H1 (cell line): ENCODE measurements at regions not wholly inside any gene's neighbourhood (a gene's known extent, or its start where the extent isn't known, plus 50 kb on each side); places are given as distances from the start of the nearest gene placed in this dataset.

Experiments used
- CTCF ChIA-PET: fragments of 300-600 bp; sonication (Branson Sonifier 250); formaldehyde crosslinking; loops from one replicate; lab custom pipeline; 2021; ENCODE audit not compliant: partially characterized antibody; lab: Charles Lee
- POLR2A ChIA-PET: fragments of 300-600 bp; sonication (Branson Sonifier 250); formaldehyde crosslinking; loops from one replicate; lab custom pipeline; 2021; ENCODE audit warnings: inconsistent platforms; ENCODE audit not compliant: partially characterized antibody; lab: Charles Lee
- DNase-seq, 2 experiments: peaks; one replicate each; pipeline versions ENCODE4 v3.0.0 to v3.0.0-alpha.2; 2010 to 2022; ENCODE audit warnings: low spot score in 2 of 2, low read depth in 1 of 2, mixed read lengths in 1 of 2
- FAIRE-seq: peaks from 2 replicates; lab custom pipeline; 2011; peaks lifted over from hg19 to GRCh38; lab: Jason Lieb, UNC
- H2AFZ ChIP-seq: 2 replicates; pipeline ENCODE4 v1.8.1; 2012; ENCODE audit warnings: low read length, inconsistent platforms
- H2AK5ac ChIP-seq: 2 replicates; pipeline ENCODE4 v1.6.1; 2013; ENCODE audit warnings: low read depth, low read length
- H2BK120ac ChIP-seq: replicated peaks from 2 replicates; pipeline ENCODE3; 2013; ENCODE audit warnings: low read depth, low read length, inconsistent platforms
- H2BK12ac ChIP-seq: 2 replicates; pipeline ENCODE4 v1.6.1; 2013; ENCODE audit warnings: low read depth, low read length
- H2BK15ac ChIP-seq: 2 replicates; pipeline ENCODE4 v1.6.1; 2013; ENCODE audit warnings: low read length
- H2BK20ac ChIP-seq: 2 replicates; pipeline ENCODE4 v1.6.1; 2013; ENCODE audit warnings: low read length
- H2BK5ac ChIP-seq: 2 replicates; pipeline ENCODE4 v1.6.1; 2013; ENCODE audit warnings: low read depth, low read length
- H3K14ac ChIP-seq: 2 replicates; pipeline ENCODE4 v1.6.1; 2013; ENCODE audit warnings: inconsistent platforms; ENCODE audit not compliant: insufficient read length
- H3K18ac ChIP-seq: 2 replicates; pipeline ENCODE4 v1.6.1; 2013; ENCODE audit warnings: low read length; ENCODE audit errors: extremely low read depth
- H3K23ac ChIP-seq: 2 replicates; pipeline ENCODE4 v1.6.1; 2013; ENCODE audit warnings: inconsistent platforms; ENCODE audit not compliant: insufficient read length
- H3K23me2 ChIP-seq: 2 replicates; pipeline ENCODE4 v1.6.1; 2013; ENCODE audit warnings: low read depth, low read length
- H3K27ac ChIP-seq: 2 replicates; pipeline ENCODE4 v1.6.1; 2011; ENCODE audit warnings: low read depth, low read length, inconsistent platforms
- H3K27me3 ChIP-seq, 4 experiments: replicated peaks in 1 of 4; 1 replicate in 1 of 4; 2 replicates in 3 of 4; pipeline versions ENCODE4 v1.6.1 to v1.8.1; 2011 to 2013; ENCODE audit warnings: low read length in 3 of 4, mild to moderate bottlenecking in 3 of 4, inconsistent platforms in 2 of 4, mixed read lengths in 2 of 4, moderate library complexity in 1 of 4; ENCODE audit not compliant: control insufficient read depth in 3 of 4, insufficient read depth in 3 of 4; ENCODE audit errors: extremely low read depth in 1 of 4
- H3K36me3 ChIP-seq, 4 experiments: 2 replicates each; pipeline versions ENCODE4 v1.6.1 to v1.8.1; 2011 to 2013; ENCODE audit warnings: mild to moderate bottlenecking in 4 of 4, low read length in 3 of 4, moderate library complexity in 2 of 4, control low read depth in 1 of 4, inconsistent platforms in 1 of 4; ENCODE audit not compliant: insufficient read depth in 4 of 4, control insufficient read depth in 2 of 4
- H3K4ac ChIP-seq: replicated peaks from 2 replicates; pipeline ENCODE3; 2013; ENCODE audit warnings: low read length, low read depth, mixed read lengths, inconsistent platforms; ENCODE audit not compliant: insufficient read length
- H3K4me1 ChIP-seq, 4 experiments: replicated peaks in 1 of 4; 1 replicate in 1 of 4; 2 replicates in 3 of 4; pipeline versions ENCODE4 v1.6.1 to v1.8.1; 2011 to 2013; ENCODE audit warnings: low read length in 3 of 4, inconsistent platforms in 2 of 4, mixed read lengths in 1 of 4; ENCODE audit not compliant: insufficient read depth in 4 of 4, control insufficient read depth in 3 of 4
- H3K4me2 ChIP-seq, 2 experiments: 2 replicates each; pipeline versions ENCODE4 v1.6.1 to v1.8.1; 2011 to 2013; ENCODE audit warnings: low read depth in 2 of 2, low read length in 2 of 2, control low read depth in 1 of 2, inconsistent platforms in 1 of 2, mild to moderate bottlenecking in 1 of 2; ENCODE audit not compliant: insufficient read depth in 1 of 2
- H3K4me3 ChIP-seq, 4 experiments: fragments of 200-600, 300-600 bp in 1 of 4; sonication (generic), shearing (Covaris generic), sonication (Bioruptor Twin) in 1 of 4; 2 replicates each; pipeline versions ENCODE4 v1.5.1 to v1.8.1; 2011 to 2016; ENCODE audit warnings: low read length in 4 of 4, low read depth in 3 of 4, control low read depth in 2 of 4, inconsistent platforms in 2 of 4, mild to moderate bottlenecking in 2 of 4, mixed read lengths in 1 of 4, moderate library complexity in 1 of 4; ENCODE audit not compliant: insufficient read depth in 2 of 4; ENCODE audit errors: extremely low read depth in 1 of 4
- H3K56ac ChIP-seq: replicated peaks from 2 replicates; pipeline ENCODE3; 2013; ENCODE audit warnings: low read depth, mild to moderate bottlenecking, mixed read lengths, low read length, inconsistent platforms; ENCODE audit not compliant: insufficient read length
- H3K79me1 ChIP-seq: 2 replicates; pipeline ENCODE4 v1.6.1; 2013; ENCODE audit warnings: low read depth, low read length, control low read depth
- H3K79me2 ChIP-seq, 2 experiments: 2 replicates each; pipeline versions ENCODE4 v1.6.1 to v1.8.1; 2012 to 2013; ENCODE audit warnings: low read length in 2 of 2, mild to moderate bottlenecking in 2 of 2, inconsistent platforms in 1 of 2; ENCODE audit not compliant: insufficient read depth in 2 of 2, control insufficient read depth in 1 of 2
- H3K9ac ChIP-seq, 4 experiments: replicated peaks in 1 of 4; 1 replicate in 1 of 4; 2 replicates in 3 of 4; pipeline versions ENCODE4 v1.6.1 to v1.8.1; 2011 to 2013; ENCODE audit warnings: low read depth in 3 of 4, low read length in 3 of 4, control low read depth in 2 of 4, mild to moderate bottlenecking in 2 of 4, moderate library complexity in 2 of 4, inconsistent platforms in 1 of 4; ENCODE audit errors: extremely low read depth in 1 of 4
- H3K9me3 ChIP-seq, 2 experiments: 2 replicates each; pipeline versions ENCODE4 v1.6.1 to v1.8.1; 2012 to 2013; ENCODE audit warnings: mild to moderate bottlenecking in 2 of 2, moderate library complexity in 2 of 2, control low read depth in 1 of 2, inconsistent platforms in 1 of 2, low read depth in 1 of 2, low read length in 1 of 2, mixed read lengths in 1 of 2; ENCODE audit not compliant: insufficient read depth in 2 of 2
- H4K20me1 ChIP-seq, 2 experiments: replicated peaks in 1 of 2; 2 replicates each; pipeline versions ENCODE3 to v1.8.1; 2011 to 2013; ENCODE audit warnings: inconsistent platforms in 2 of 2, low read length in 2 of 2, mild to moderate bottlenecking in 1 of 2; ENCODE audit not compliant: insufficient read depth in 2 of 2, control insufficient read depth in 1 of 2
- H4K5ac ChIP-seq: 2 replicates; pipeline ENCODE4 v1.6.1; 2013; ENCODE audit warnings: low read length, low read depth, mixed read lengths, inconsistent platforms; ENCODE audit not compliant: insufficient read length
- H4K8ac ChIP-seq: 2 replicates; pipeline ENCODE4 v1.8.0; 2013; ENCODE audit warnings: mild to moderate bottlenecking, moderate library complexity, low read length, inconsistent platforms; ENCODE audit not compliant: insufficient read depth; ENCODE audit errors: extremely low read depth
- H4K91ac ChIP-seq: replicated peaks from 2 replicates; pipeline ENCODE3; 2013; ENCODE audit warnings: low read length, mixed read lengths, inconsistent platforms; ENCODE audit not compliant: insufficient read length
- BCL11A ChIP-seq, 2 experiments: IDR thresholded peaks; one replicate each; pipeline ENCODE4 v1.6.1; 2011; ENCODE audit warnings: low read depth in 2 of 2, low read length in 2 of 2, mild to moderate bottlenecking in 2 of 2
- CBX8 ChIP-seq: fragments of 300-800, 300-1000 bp; sonication (generic); IDR thresholded peaks from 2 replicates; pipeline ENCODE4 v1.7.1; 2016; ENCODE audit warnings: low read depth, low read length, borderline replicate concordance
- CHD2 ChIP-seq: IDR thresholded peaks from 2 replicates; pipeline ENCODE4 v1.6.1; 2012; ENCODE audit warnings: low read length, improper control_type of control experiment
- CREB1 ChIP-seq: IDR thresholded peaks from 2 replicates; pipeline ENCODE4 v1.6.1; 2012; ENCODE audit warnings: inconsistent platforms
- EGR1 ChIP-seq: IDR thresholded peaks from 2 replicates; pipeline ENCODE4 v1.6.1; 2011; ENCODE audit warnings: low read depth, low read length, borderline replicate concordance
- POU5F1 ChIP-seq: IDR thresholded peaks from 2 replicates; pipeline ENCODE4 v1.6.1; 2011; ENCODE audit warnings: low read depth, mild to moderate bottlenecking, low read length, moderate library complexity
- RBBP5 ChIP-seq: IDR thresholded peaks from 2 replicates; pipeline ENCODE4 v1.7.1; 2012; ENCODE audit warnings: low read depth, mild to moderate bottlenecking, inconsistent platforms, low read length, moderate library complexity, borderline replicate concordance
- TBP ChIP-seq: IDR thresholded peaks from 2 replicates; pipeline ENCODE4 v1.6.1; 2011; ENCODE audit warnings: low read depth, low read length, improper control_type of control experiment
- WGBS, 2 experiments: shearing (Covaris generic) in 1 of 2; methylation state at CpG; one replicate each; pipeline versions ENCODE4 v1.1.6 to v1.1.7; 2013 to 2015; ENCODE audit warnings: low lambda C conversion rate in 2 of 2, mixed read lengths in 2 of 2, inconsistent platforms in 1 of 2, low coverage in 1 of 2, missing lambda C conversion rate in 1 of 2; ENCODE audit not compliant: insufficient replicate concordance in 2 of 2, insufficient coverage in 1 of 2, insufficient read length in 1 of 2; ENCODE audit errors: extremely low coverage in 1 of 2, missing lambda C conversion rate in 1 of 2; 5-methylcytosine and 5-hydroxymethylcytosine counted together
- TF ChIP-seq, protein P1 (sequence below): IDR thresholded peaks from 2 replicates; pipeline ENCODE4 v1.6.1; 2012; ENCODE audit warnings: low read length, inconsistent platforms

DNA sequence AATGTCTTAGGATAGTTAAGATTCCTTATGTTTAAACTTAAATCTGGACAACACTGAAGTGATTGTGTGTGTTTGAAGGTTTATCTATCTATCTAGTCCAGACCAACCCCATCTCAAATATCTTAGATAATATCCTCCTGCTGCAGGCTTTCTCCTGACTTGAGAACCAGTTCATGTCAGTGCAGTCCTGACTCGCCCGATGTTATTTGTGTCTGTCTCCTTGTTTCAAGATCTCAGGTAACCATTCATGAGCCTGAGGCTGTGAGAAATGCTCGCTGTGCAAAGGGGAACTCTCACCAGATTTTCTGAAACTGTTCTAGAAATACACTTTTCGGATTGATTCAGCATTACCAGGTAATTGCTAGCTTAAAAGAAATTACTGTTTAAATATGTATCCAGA lies 356.2 kb downstream of the SNAPC1 start:
- H3K23me2 ChIP-seq, result peaks cover 4% of the 10 kb centered on the region; the same call in 1 of the 2 replicates
- H2BK120ac ChIP-seq, result no peak overlapping the region
- DNase-seq (no peak), FAIRE-seq (no peak)
- no peak overlapping the region for H4K8ac ChIP-seq
- no peak overlapping the region for H3K56ac ChIP-seq
- H3K27me3 ChIP-seq, result peaks cover 1 to 26% (median 15%) of the 10 kb centered on the region in 4 experiments
- H3K4ac ChIP-seq, result no peak overlapping the region
- ChIA-PET POLR2A (no interaction called here), CTCF (interaction anchor here (1.6 to 4.1 kb wide), 2 partner anchors 9 to 106 kb away, joined by 3 to 35 read pairs; no protein-coding TSS in a partner anchor)
- H2BK15ac ChIP-seq, result no peak overlapping the region
- H3K4me2 ChIP-seq, result no peak overlapping the region; a peak in 1 of 4 replicates
- H3K23ac ChIP-seq, result no peak overlapping the region
- WGBS, 2 experiments, result 91% methylated on average over 4 of the region's 4 CpGs; no CpG with 5 or more reads in 1 of the 2 experiments
- H3K18ac ChIP-seq, result no peak overlapping the region
- H3K4me1 ChIP-seq, result no peaks in the 10 kb centered on the region; a peak in 2 of 7 replicates
- H2BK20ac ChIP-seq, result no peak overlapping the region
- H3K4me3 ChIP-seq, result no peak overlapping the region
- no peak overlapping the region for H2BK5ac ChIP-seq
- H4K91ac ChIP-seq, result no peak overlapping the region
- no peak overlapping the region for H3K27ac ChIP-seq
- no peak overlapping the region for H3K14ac ChIP-seq
- no peaks in the 10 kb centered on the region for H4K20me1 ChIP-seq
- H3K9me3 ChIP-seq, result no peaks in the 10 kb centered on the region
- H2AK5ac ChIP-seq, result no peak overlapping the region
- no peaks in the 10 kb centered on the region for H3K79me1 ChIP-seq
- H2BK12ac ChIP-seq, result no peak overlapping the region
- no peaks in the 10 kb centered on the region for H3K79me2 ChIP-seq
- no peak overlapping the region for H2AFZ ChIP-seq
- H4K5ac ChIP-seq, result no peak overlapping the region
- H3K9ac ChIP-seq, result no peak overlapping the region
- no peaks in the 10 kb centered on the region for H3K36me3 ChIP-seq
- TF ChIP-seq POU5F1 (no peak), RBBP5 (no peak), CBX8 (no peak), CHD2 (no peak), TBP (no peak), CREB1 (no peak), EGR1 (no peak), BCL11A (IDR thresholded peaks at IDR 0.05; ENCODE audit: low read depth in 2 of 2, low read length in 2 of 2) (no peak)
- TF ChIP-seq, protein P1, sequence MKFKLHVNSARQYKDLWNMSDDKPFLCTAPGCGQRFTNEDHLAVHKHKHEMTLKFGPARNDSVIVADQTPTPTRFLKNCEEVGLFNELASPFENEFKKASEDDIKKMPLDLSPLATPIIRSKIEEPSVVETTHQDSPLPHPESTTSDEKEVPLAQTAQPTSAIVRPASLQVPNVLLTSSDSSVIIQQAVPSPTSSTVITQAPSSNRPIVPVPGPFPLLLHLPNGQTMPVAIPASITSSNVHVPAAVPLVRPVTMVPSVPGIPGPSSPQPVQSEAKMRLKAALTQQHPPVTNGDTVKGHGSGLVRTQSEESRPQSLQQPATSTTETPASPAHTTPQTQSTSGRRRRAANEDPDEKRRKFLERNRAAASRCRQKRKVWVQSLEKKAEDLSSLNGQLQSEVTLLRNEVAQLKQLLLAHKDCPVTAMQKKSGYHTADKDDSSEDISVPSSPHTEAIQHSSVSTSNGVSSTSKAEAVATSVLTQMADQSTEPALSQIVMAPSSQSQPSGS, result no peak
